ENCODE measurements at regions not wholly inside any gene's neighbourhood (a gene's known extent, or its start where the extent isn't known, plus 50 kb on each side); places are given as distances from the start of the nearest gene placed in this dataset.

- TF ChIP-seq CTCF (IDR thresholded peaks at IDR 0.05) (no peak), POLR2A (IDR thresholded peaks at IDR 0.05) (no peak)
Measured at GRCh38 chr7:87003872-87004798, 55.3 kb downstream of the ELAPOR2 start.
